HEK293 (cell line): ENCODE measurements at regions not wholly inside any gene's neighbourhood (a gene's known extent, or its start where the extent isn't known, plus 50 kb on each side); places are given as distances from the start of the nearest gene placed in this dataset.
A peak's percentile ranks its signal among the peaks of the same experiment; 100 is the strongest.

ENCODE experiments used
- FEZF1 ChIP-seq: fragments of 450-650 bp; formaldehyde crosslinking; IDR thresholded peaks from 2 replicates; pipeline ENCODE4 v1.5.1; 2016; ENCODE audit warnings: missing biosample characterization, missing genetic modification characterization
- KLF10 ChIP-seq: fragments of 450-650 bp; IDR thresholded peaks from 2 replicates; pipeline ENCODE4 v1.5.1; 2018; ENCODE audit warnings: missing biosample characterization, mild to moderate bottlenecking, missing genetic modification characterization
- KLF8 ChIP-seq: fragments of 450-650 bp; formaldehyde crosslinking; IDR thresholded peaks from 2 replicates; pipeline ENCODE4 v1.5.1; 2016; ENCODE audit warnings: missing biosample characterization, missing genetic modification characterization
- PRDM2 ChIP-seq: fragments of 450-650 bp; formaldehyde crosslinking; IDR thresholded peaks from 2 replicates; pipeline ENCODE4 v1.5.1; 2016; ENCODE audit warnings: missing biosample characterization, missing genetic modification characterization, borderline replicate concordance
- SCRT1 ChIP-seq: fragments of 450-650 bp; formaldehyde crosslinking; IDR thresholded peaks from 2 replicates; pipeline ENCODE4 v1.5.1; 2016; ENCODE audit warnings: missing biosample characterization, missing genetic modification characterization, borderline replicate concordance
- SCRT2 ChIP-seq: fragments of 450-650 bp; formaldehyde crosslinking; IDR thresholded peaks from 2 replicates; pipeline ENCODE4 v1.5.1; 2016; ENCODE audit warnings: missing biosample characterization, missing genetic modification characterization
- ZNF280D ChIP-seq: fragments of 450-650 bp; formaldehyde crosslinking; IDR thresholded peaks from 2 replicates; pipeline ENCODE4 v1.5.1; 2016; ENCODE audit warnings: missing biosample characterization, missing genetic modification characterization
- ZNF292 ChIP-seq: fragments of 450-650 bp; formaldehyde crosslinking; IDR thresholded peaks from 2 replicates; pipeline ENCODE4 v1.5.1; 2016; ENCODE audit warnings: low read depth, missing biosample characterization, missing genetic modification characterization, borderline replicate concordance
- ZNF423 ChIP-seq: fragments of 450-650 bp; formaldehyde crosslinking; IDR thresholded peaks from 2 replicates; pipeline ENCODE4 v1.5.1; 2016; ENCODE audit warnings: missing biosample characterization, missing genetic modification characterization
- ZNF449 ChIP-seq: fragments of 450-650 bp; formaldehyde crosslinking; IDR thresholded peaks from 2 replicates; pipeline ENCODE4 v1.5.1; 2017; ENCODE audit warnings: missing biosample characterization, mild to moderate bottlenecking, missing genetic modification characterization, moderate library complexity
- ZNF501 ChIP-seq: fragments of 450-650 bp; formaldehyde crosslinking; IDR thresholded peaks from 2 replicates; pipeline ENCODE4 v1.5.1; 2016; ENCODE audit warnings: missing biosample characterization, missing genetic modification characterization
- ZNF585B ChIP-seq: fragments of 450-650 bp; formaldehyde crosslinking; IDR thresholded peaks from 2 replicates; pipeline ENCODE4 v1.5.1; 2016; ENCODE audit warnings: missing biosample characterization, missing genetic modification characterization
- ZNF654 ChIP-seq: fragments of 450-650 bp; formaldehyde crosslinking; IDR thresholded peaks from 2 replicates; pipeline ENCODE4 v1.5.1; 2016; ENCODE audit warnings: low read depth, missing biosample characterization, missing genetic modification characterization
- ZNF768 ChIP-seq: fragments of 450-650 bp; formaldehyde crosslinking; IDR thresholded peaks from 2 replicates; pipeline ENCODE4 v1.5.1; 2018; ENCODE audit warnings: missing biosample characterization, mild to moderate bottlenecking, missing genetic modification characterization
- ZNF777 ChIP-seq: fragments of 450-650 bp; formaldehyde crosslinking; IDR thresholded peaks from 2 replicates; pipeline ENCODE4 v1.5.1; 2017; ENCODE audit warnings: missing biosample characterization, missing genetic modification characterization, borderline replicate concordance
- ZNF843 ChIP-seq: fragments of 450-650 bp; formaldehyde crosslinking; IDR thresholded peaks from 2 replicates; pipeline ENCODE4 v1.5.1; 2016; ENCODE audit warnings: missing biosample characterization, missing genetic modification characterization
- ZSCAN18 ChIP-seq: fragments of 450-650 bp; formaldehyde crosslinking; IDR thresholded peaks from 2 replicates; pipeline ENCODE4 v1.5.1; 2016; ENCODE audit warnings: missing biosample characterization, missing genetic modification characterization
- TF ChIP-seq, protein P1 (sequence below): fragments of 450-650 bp; formaldehyde crosslinking; conservative IDR thresholded peaks from 2 replicates; pipeline ENCODE4 v1.5.1; 2016; ENCODE audit warnings: low read depth, missing biosample characterization, missing genetic modification characterization
- TF ChIP-seq, protein P2 (sequence below): fragments of 450-650 bp; formaldehyde crosslinking; IDR thresholded peaks from 2 replicates; pipeline ENCODE4 v1.5.1; 2016; ENCODE audit warnings: missing biosample characterization, missing genetic modification characterization

DNA sequence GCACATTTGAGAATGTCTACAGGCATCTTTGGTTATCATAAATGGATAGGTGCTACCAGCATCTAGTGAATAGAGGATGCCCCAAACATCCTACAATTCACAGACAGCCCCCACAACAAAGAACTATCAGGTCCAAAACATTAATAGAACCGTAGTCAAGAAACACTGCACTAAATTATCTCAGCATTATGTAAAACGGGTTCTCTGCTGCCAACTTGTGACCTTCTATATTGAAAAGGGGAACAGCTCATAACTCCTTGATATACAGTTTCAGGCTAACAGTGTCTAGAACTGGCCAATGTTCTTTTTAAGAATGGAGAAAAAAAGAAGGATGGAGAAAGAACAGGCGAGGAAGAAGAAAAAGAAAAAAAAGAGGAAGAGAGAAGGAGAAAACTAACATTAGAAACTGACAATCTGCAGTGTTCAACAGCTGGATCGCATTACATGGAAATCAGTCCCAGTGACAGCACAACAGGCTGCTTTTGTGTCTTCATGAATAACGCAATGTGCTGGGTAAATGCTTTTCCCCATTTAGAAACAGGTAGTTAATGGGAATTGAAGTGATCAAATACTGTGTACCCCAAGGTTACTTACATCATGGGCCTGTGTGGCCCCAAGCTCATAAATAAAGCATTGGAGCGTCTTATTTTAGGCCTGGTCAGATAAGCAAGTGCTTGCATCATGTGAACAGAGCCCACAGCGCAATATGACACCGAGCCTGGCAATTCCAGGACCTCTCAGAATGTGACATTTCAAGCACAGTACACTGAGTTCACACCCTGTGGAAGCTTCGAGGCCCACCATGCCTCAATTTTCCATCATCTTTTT, 339.5 kb downstream of the DHX15 start (continued):
- TF ChIP-seq ZNF280D (tag by site-specific recombination) (no peak), SCRT2 (tag by site-specific recombination) (peak; percentile 94), ZNF768 (tag by site-specific recombination) (no peak), KLF10 (tag by site-specific recombination) (no peak), SCRT1 (tag by site-specific recombination) (peak; percentile 78; the same call in 1 of the 2 replicates), PRDM2 (tag by site-specific recombination) (no peak), FEZF1 (tag by site-specific recombination) (peak; percentile 36; the same call in 1 of the 2 replicates), ZNF423 (tag by site-specific recombination) (no peak), ZNF585B (tag by site-specific recombination) (no peak), ZNF292 (tag by site-specific recombination) (no peak), ZNF843 (tag by site-specific recombination) (0 out of 2 replicates have a peak, but pooled peaks have one; percentile 15), ZNF501 (no peak), ZNF654 (tag by site-specific recombination) (no peak), ZNF449 (no peak), KLF8 (no peak), ZNF777 (tag by site-specific recombination) (no peak), ZSCAN18 (tag by site-specific recombination) (no peak)
- TF ChIP-seq, protein P1, sequence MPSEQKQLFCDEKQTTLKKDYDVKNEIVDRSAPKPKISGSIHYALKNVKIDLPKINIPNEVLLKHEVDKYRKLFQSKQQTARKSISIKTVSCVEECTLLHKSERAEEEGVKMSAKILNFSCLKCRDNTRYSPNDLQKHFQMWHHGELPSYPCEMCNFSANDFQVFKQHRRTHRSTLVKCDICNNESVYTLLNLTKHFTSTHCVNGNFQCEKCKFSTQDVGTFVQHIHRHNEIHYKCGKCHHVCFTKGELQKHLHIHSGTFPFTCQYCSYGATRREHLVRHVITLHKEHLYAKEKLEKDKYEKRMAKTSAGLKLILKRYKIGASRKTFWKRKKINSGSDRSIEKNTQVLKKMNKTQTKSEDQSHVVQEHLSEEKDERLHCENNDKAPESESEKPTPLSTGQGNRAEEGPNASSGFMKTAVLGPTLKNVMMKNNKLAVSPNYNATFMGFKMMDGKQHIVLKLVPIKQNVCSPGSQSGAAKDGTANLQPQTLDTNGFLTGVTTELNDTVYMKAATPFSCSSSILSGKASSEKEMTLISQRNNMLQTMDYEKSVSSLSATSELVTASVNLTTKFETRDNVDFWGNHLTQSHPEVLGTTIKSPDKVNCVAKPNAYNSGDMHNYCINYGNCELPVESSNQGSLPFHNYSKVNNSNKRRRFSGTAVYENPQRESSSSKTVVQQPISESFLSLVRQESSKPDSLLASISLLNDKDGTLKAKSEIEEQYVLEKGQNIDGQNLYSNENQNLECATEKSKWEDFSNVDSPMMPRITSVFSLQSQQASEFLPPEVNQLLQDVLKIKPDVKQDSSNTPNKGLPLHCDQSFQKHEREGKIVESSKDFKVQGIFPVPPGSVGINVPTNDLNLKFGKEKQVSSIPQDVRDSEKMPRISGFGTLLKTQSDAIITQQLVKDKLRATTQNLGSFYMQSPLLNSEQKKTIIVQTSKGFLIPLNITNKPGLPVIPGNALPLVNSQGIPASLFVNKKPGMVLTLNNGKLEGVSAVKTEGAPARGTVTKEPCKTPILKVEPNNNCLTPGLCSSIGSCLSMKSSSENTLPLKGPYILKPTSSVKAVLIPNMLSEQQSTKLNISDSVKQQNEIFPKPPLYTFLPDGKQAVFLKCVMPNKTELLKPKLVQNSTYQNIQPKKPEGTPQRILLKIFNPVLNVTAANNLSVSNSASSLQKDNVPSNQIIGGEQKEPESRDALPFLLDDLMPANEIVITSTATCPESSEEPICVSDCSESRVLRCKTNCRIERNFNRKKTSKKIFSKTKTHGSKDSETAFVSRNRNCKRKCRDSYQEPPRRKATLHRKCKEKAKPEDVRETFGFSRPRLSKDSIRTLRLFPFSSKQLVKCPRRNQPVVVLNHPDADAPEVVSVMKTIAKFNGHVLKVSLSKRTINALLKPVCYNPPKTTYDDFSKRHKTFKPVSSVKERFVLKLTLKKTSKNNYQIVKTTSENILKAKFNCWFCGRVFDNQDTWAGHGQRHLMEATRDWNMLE (tag by site-specific recombination): 0 out of 2 replicates have a peak, but pooled peaks have one; percentile 25
- TF ChIP-seq, protein P2, sequence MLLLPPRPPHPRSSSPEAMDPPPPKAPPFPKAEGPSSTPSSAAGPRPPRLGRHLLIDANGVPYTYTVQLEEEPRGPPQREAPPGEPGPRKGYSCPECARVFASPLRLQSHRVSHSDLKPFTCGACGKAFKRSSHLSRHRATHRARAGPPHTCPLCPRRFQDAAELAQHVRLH (tag by site-specific recombination): no peak
